ENCODE measurements at regions not wholly inside any gene's neighbourhood (a gene's known extent, or its start where the extent isn't known, plus 50 kb on each side); places are given as distances from the start of the nearest gene placed in this dataset.
A peak's percentile ranks its signal among the peaks of the same experiment; 100 is the strongest.

GRCh38 chr9:135212961-135213360 lies 125.5 kb downstream of the OLFM1 start:
- Histone ChIP-seq H3K4me1 (ENCODE audit: control insufficient read depth, insufficient read depth, low read length) (peaks cover 16% of the 10 kb centered on the region), H3K9ac (ENCODE audit: low read depth, low read length) (no peak overlapping the region), H3K4me3 (ENCODE audit: low read depth, low read length) (no peak overlapping the region), H3K9me3 (ENCODE audit: control insufficient read depth, insufficient read depth, low read length) (peaks cover 15% of the 10 kb centered on the region), H3K27ac (ENCODE audit: low read depth, low read length) (no peak overlapping the region), H3K27me3 (ENCODE audit: control insufficient read depth, insufficient read depth, low read length) (no peaks in the 10 kb centered on the region), H3K36me3 (ENCODE audit: control insufficient read depth, insufficient read depth, low read length) (no peaks in the 10 kb centered on the region)

GRCh38 chr9:135213566-135213965 lies 126.1 kb downstream of the OLFM1 start:
- Histone ChIP-seq H3K4me1 (ENCODE audit: control insufficient read depth, insufficient read depth, low read length) (peaks cover 22% of the 10 kb centered on the region), H3K27ac (ENCODE audit: low read depth, low read length) (no peak overlapping the region), H3K4me3 (ENCODE audit: low read depth, low read length) (no peak overlapping the region), H3K9ac (ENCODE audit: low read depth, low read length) (no peak overlapping the region), H3K27me3 (ENCODE audit: control insufficient read depth, insufficient read depth, low read length) (no peaks in the 10 kb centered on the region), H3K9me3 (ENCODE audit: control insufficient read depth, insufficient read depth, low read length) (peaks cover 15% of the 10 kb centered on the region), H3K36me3 (ENCODE audit: control insufficient read depth, insufficient read depth, low read length) (no peaks in the 10 kb centered on the region)

- Histone ChIP-seq H3K4me3 (ENCODE audit: low read depth, low read length) (no peak overlapping the region), H3K9ac (ENCODE audit: low read depth, low read length) (no peak overlapping the region), H3K27ac (ENCODE audit: low read depth, low read length) (no peak overlapping the region), H3K9me3 (ENCODE audit: control insufficient read depth, insufficient read depth, low read length) (peaks cover 15% of the 10 kb centered on the region), H3K36me3 (ENCODE audit: control insufficient read depth, insufficient read depth, low read length) (no peaks in the 10 kb centered on the region), H3K4me1 (ENCODE audit: control insufficient read depth, insufficient read depth, low read length) (peaks cover 28% of the 10 kb centered on the region), H3K27me3 (ENCODE audit: control insufficient read depth, insufficient read depth, low read length) (no peaks in the 10 kb centered on the region)
Measured at GRCh38 chr9:135214054-135214640, 126.7 kb downstream of the OLFM1 start.

GRCh38 chr9:135214706-135215105 lies 127.2 kb downstream of the OLFM1 start:
- H3K4me1 ChIP-seq (ENCODE audit: control insufficient read depth, insufficient read depth, low read length), result peaks cover 28% of the 10 kb centered on the region

GRCh38 chr9:135215571-135216161 lies 128.2 kb downstream of the OLFM1 start:
- Histone ChIP-seq H3K27me3 (ENCODE audit: control insufficient read depth, insufficient read depth, low read length) (no peaks in the 10 kb centered on the region), H3K9me3 (ENCODE audit: control insufficient read depth, insufficient read depth, low read length) (peaks cover 14% of the 10 kb centered on the region), H3K27ac (ENCODE audit: low read depth, low read length) (no peak overlapping the region)

More at GRCh38 chr9:135214706-135215105, 127.2 kb downstream of the OLFM1 start:
- Histone ChIP-seq H3K36me3 (ENCODE audit: control insufficient read depth, insufficient read depth, low read length) (no peaks in the 10 kb centered on the region), H3K27me3 (ENCODE audit: control insufficient read depth, insufficient read depth, low read length) (no peaks in the 10 kb centered on the region), H3K9ac (ENCODE audit: low read depth, low read length) (no peak overlapping the region), H3K27ac (ENCODE audit: low read depth, low read length) (no peak overlapping the region), H3K9me3 (ENCODE audit: control insufficient read depth, insufficient read depth, low read length) (peaks cover 15% of the 10 kb centered on the region), H3K4me3 (ENCODE audit: low read depth, low read length) (no peak overlapping the region)

GRCh38 chr9:135216236-135216635 lies 128.8 kb downstream of the OLFM1 start:
- Histone ChIP-seq H3K9me3 (ENCODE audit: control insufficient read depth, insufficient read depth, low read length) (peaks cover 11% of the 10 kb centered on the region; the same call in 1 of the 2 replicates), H3K27me3 (ENCODE audit: control insufficient read depth, insufficient read depth, low read length) (no peaks in the 10 kb centered on the region), H3K4me3 (ENCODE audit: low read depth, low read length) (no peak overlapping the region), H3K36me3 (ENCODE audit: control insufficient read depth, insufficient read depth, low read length) (no peaks in the 10 kb centered on the region), H3K9ac (ENCODE audit: low read depth, low read length) (no peak overlapping the region), H3K4me1 (ENCODE audit: control insufficient read depth, insufficient read depth, low read length) (peaks cover 28% of the 10 kb centered on the region), H3K27ac (ENCODE audit: low read depth, low read length) (no peak overlapping the region)

More at GRCh38 chr9:135215571-135216161, 128.2 kb downstream of the OLFM1 start:
- no peak overlapping the region for H3K9ac ChIP-seq (ENCODE audit: low read depth, low read length)
- no peaks in the 10 kb centered on the region for H3K36me3 ChIP-seq (ENCODE audit: control insufficient read depth, insufficient read depth, low read length)
- H3K4me1 ChIP-seq (ENCODE audit: control insufficient read depth, insufficient read depth, low read length), result peaks cover 28% of the 10 kb centered on the region
- H3K4me3 ChIP-seq (ENCODE audit: low read depth, low read length), result no peak overlapping the region

- no peak overlapping the region for H3K9ac ChIP-seq (ENCODE audit: low read depth, low read length)
- H3K4me1 ChIP-seq (ENCODE audit: control insufficient read depth, insufficient read depth, low read length), result peaks cover 31% of the 10 kb centered on the region
- H3K9me3 ChIP-seq (ENCODE audit: control insufficient read depth, insufficient read depth, low read length), result peaks cover 5% of the 10 kb centered on the region; the same call in 1 of the 2 replicates
- H3K4me3 ChIP-seq (ENCODE audit: low read depth, low read length), result no peak overlapping the region
- no peaks in the 10 kb centered on the region for H3K27me3 ChIP-seq (ENCODE audit: control insufficient read depth, insufficient read depth, low read length)
- no peak overlapping the region for H3K27ac ChIP-seq (ENCODE audit: low read depth, low read length)
- H3K36me3 ChIP-seq (ENCODE audit: control insufficient read depth, insufficient read depth, low read length), result no peaks in the 10 kb centered on the region
Measured at GRCh38 chr9:135216791-135217441, 129.4 kb downstream of the OLFM1 start.

GRCh38 chr9:135217836-135218235 lies 130.4 kb downstream of the OLFM1 start:
- H3K9me3 ChIP-seq (ENCODE audit: control insufficient read depth, insufficient read depth, low read length), result no peaks in the 10 kb centered on the region
- no peak overlapping the region for H3K27ac ChIP-seq (ENCODE audit: low read depth, low read length)
- no peak overlapping the region for H3K4me3 ChIP-seq (ENCODE audit: low read depth, low read length)
- no peaks in the 10 kb centered on the region for H3K27me3 ChIP-seq (ENCODE audit: control insufficient read depth, insufficient read depth, low read length)
- no peak overlapping the region for H3K9ac ChIP-seq (ENCODE audit: low read depth, low read length)
- H3K4me1 ChIP-seq (ENCODE audit: control insufficient read depth, insufficient read depth, low read length), result peaks cover 41% of the 10 kb centered on the region
- no peaks in the 10 kb centered on the region for H3K36me3 ChIP-seq (ENCODE audit: control insufficient read depth, insufficient read depth, low read length)

GRCh38 chr9:135218331-135219225 lies 131.1 kb downstream of the OLFM1 start:
- Histone ChIP-seq H3K27ac (ENCODE audit: low read depth, low read length) (peak overlapping the region; percentile 88), H3K36me3 (ENCODE audit: control insufficient read depth, insufficient read depth, low read length) (no peaks in the 10 kb centered on the region), H3K9me3 (ENCODE audit: control insufficient read depth, insufficient read depth, low read length) (no peaks in the 10 kb centered on the region), H3K9ac (ENCODE audit: low read depth, low read length) (0 out of 2 replicates have a peak overlapping the region, but pooled peaks have one; percentile 3), H3K4me3 (ENCODE audit: low read depth, low read length) (no peak overlapping the region), H3K4me1 (ENCODE audit: control insufficient read depth, insufficient read depth, low read length) (peaks cover 47% of the 10 kb centered on the region), H3K27me3 (ENCODE audit: control insufficient read depth, insufficient read depth, low read length) (no peaks in the 10 kb centered on the region)

- H3K36me3 ChIP-seq (ENCODE audit: control insufficient read depth, insufficient read depth, low read length), result no peaks in the 10 kb centered on the region
- no peak overlapping the region for H3K9ac ChIP-seq (ENCODE audit: low read depth, low read length)
- no peaks in the 10 kb centered on the region for H3K27me3 ChIP-seq (ENCODE audit: control insufficient read depth, insufficient read depth, low read length)
- H3K4me1 ChIP-seq (ENCODE audit: control insufficient read depth, insufficient read depth, low read length), result peaks cover 47% of the 10 kb centered on the region
- H3K9me3 ChIP-seq (ENCODE audit: control insufficient read depth, insufficient read depth, low read length), result no peaks in the 10 kb centered on the region
- no peak overlapping the region for H3K4me3 ChIP-seq (ENCODE audit: low read depth, low read length)
- H3K27ac ChIP-seq (ENCODE audit: low read depth, low read length), result no peak overlapping the region
Measured at GRCh38 chr9:135219676-135220600, 132.5 kb downstream of the OLFM1 start.

Data from HUES48 (cell line).